ENCODE measurements at regions not wholly inside any gene's neighbourhood (a gene's known extent, or its start where the extent isn't known, plus 50 kb on each side); places are given as distances from the start of the nearest gene placed in this dataset.

- no peak for DNase-seq (ENCODE audit: low spot score)
Measured at GRCh38 chr18:64618390-64618789, 469.5 kb upstream of the LINC00305 start.

GRCh38 chr18:64615021-64615420, 466.1 kb upstream of the LINC00305 start:
- no peak for DNase-seq (ENCODE audit: low spot score)

- DNase-seq (ENCODE audit: low spot score) = no peak
Measured at GRCh38 chr18:64614446-64614845, 465.6 kb upstream of the LINC00305 start.

- DNase-seq (ENCODE audit: low spot score) = no peak
Measured at GRCh38 chr18:64592246-64592645, 443.4 kb upstream of the LINC00305 start.

GRCh38 chr18:64589000-64589399, 440.1 kb upstream of the LINC00305 start:
- no peak for DNase-seq (ENCODE audit: low spot score)

GRCh38 chr18:64566456-64566855, 417.6 kb upstream of the LINC00305 start:
- DNase-seq (ENCODE audit: low spot score) = no peak

GRCh38 chr18:64562651-64563050, 413.8 kb upstream of the LINC00305 start:
- DNase-seq (ENCODE audit: low spot score) = no peak

GRCh38 chr18:64546451-64546850, 397.6 kb upstream of the LINC00305 start:
- no peak for DNase-seq (ENCODE audit: low spot score)

- no peak for DNase-seq (ENCODE audit: low spot score)
Measured at GRCh38 chr18:64539847-64540246, 391.0 kb upstream of the LINC00305 start.

- DNase-seq (ENCODE audit: low spot score) = no peak
Measured at GRCh38 chr18:64528646-64529045, 379.8 kb upstream of the LINC00305 start.

GRCh38 chr18:64519201-64519600, 370.3 kb upstream of the LINC00305 start:
- no peak for DNase-seq (ENCODE audit: low spot score)

GRCh38 chr18:64518191-64518590, 369.3 kb upstream of the LINC00305 start:
- DNase-seq (ENCODE audit: low spot score) = no peak

GRCh38 chr18:64513401-64513800, 364.5 kb upstream of the LINC00305 start:
- DNase-seq (ENCODE audit: low spot score) = no peak

GRCh38 chr18:64490207-64490606, 341.3 kb upstream of the LINC00305 start:
- no peak for DNase-seq (ENCODE audit: low spot score)

- no peak for DNase-seq (ENCODE audit: low spot score)
Measured at GRCh38 chr18:64488698-64489097, 339.8 kb upstream of the LINC00305 start.

GRCh38 chr18:64474773-64475172, 325.9 kb upstream of the LINC00305 start:
- DNase-seq (ENCODE audit: low spot score) = no peak

GRCh38 chr18:64474255-64474654, 325.4 kb upstream of the LINC00305 start:
- DNase-seq (ENCODE audit: low spot score) = no peak

- no peak for DNase-seq (ENCODE audit: low spot score)
Measured at GRCh38 chr18:64449434-64449833, 300.5 kb upstream of the LINC00305 start.

- no peak for DNase-seq (ENCODE audit: low spot score)
Measured at GRCh38 chr18:64444819-64445218, 295.9 kb upstream of the LINC00305 start.

GRCh38 chr18:64438178-64438577, 289.3 kb upstream of the LINC00305 start:
- DNase-seq (ENCODE audit: low spot score) = no peak

GRCh38 chr18:64436111-64436510, 287.2 kb upstream of the LINC00305 start:
- DNase-seq (ENCODE audit: low spot score) = no peak

GRCh38 chr18:64419156-64419555, 270.3 kb upstream of the LINC00305 start:
- no peak for DNase-seq (ENCODE audit: low spot score)

GRCh38 chr18:64416990-64417389, 268.1 kb upstream of the LINC00305 start:
- no peak for DNase-seq (ENCODE audit: low spot score)

- DNase-seq (ENCODE audit: low spot score) = no peak
Measured at GRCh38 chr18:64415218-64415617, 266.3 kb upstream of the LINC00305 start.

GRCh38 chr18:64410685-64411084, 261.8 kb upstream of the LINC00305 start:
- no peak for DNase-seq (ENCODE audit: low spot score)
